T-helper 2 cell treated with Interferon-gamma antibody and Interleukin-4, amounts not matched to agents 5 μg/mL and 100 μg/mL, for 36 hours (primary cell): ENCODE measurements at regions not wholly inside any gene's neighbourhood (a gene's known extent, or its start where the extent isn't known, plus 50 kb on each side); places are given as distances from the start of the nearest gene placed in this dataset.
"Not testable (repeated sequence)": the region's sequence is repeated elsewhere in the genome, so short reads cannot be mapped to it uniquely, and the experiment has no call there.

Experiments
- DNase-seq: peaks from one replicate; pipeline ENCODE4 v3.0.0; 2021; ENCODE audit warnings: low spot score
- H3K27ac Mint-ChIP-seq: one replicate; pipeline ENCODE4 v1.8.0; 2021; ENCODE audit warnings: mild to moderate bottlenecking, mixed read lengths
- H3K27me3 Mint-ChIP-seq: one replicate; pipeline ENCODE4 v1.8.0; 2021; ENCODE audit warnings: low read depth, mixed read lengths
- H3K36me3 Mint-ChIP-seq: one replicate; pipeline ENCODE4 v1.8.0; 2021; ENCODE audit warnings: low read depth, mixed read lengths
- H3K4me1 Mint-ChIP-seq: one replicate; pipeline ENCODE4 v1.8.0; 2021; ENCODE audit warnings: low read depth, mixed read lengths
- H3K4me3 Mint-ChIP-seq: one replicate; pipeline ENCODE4 v1.8.0; 2022; ENCODE audit warnings: mild to moderate bottlenecking, moderate library complexity, mixed read lengths
- H3K9me3 Mint-ChIP-seq: one replicate; pipeline ENCODE4 v1.8.0; 2021; ENCODE audit warnings: mixed read lengths

GRCh38 chr5:136590581-136590980 lies 225.2 kb upstream of the TRPC7 start:
- no peak for DNase-seq
- H3K4me1 Mint-ChIP-seq = no peaks in the 10 kb centered on the region
- no peaks in the 10 kb centered on the region for H3K9me3 Mint-ChIP-seq
- H3K27ac Mint-ChIP-seq = no peak overlapping the region
- no peaks in the 10 kb centered on the region for H3K27me3 Mint-ChIP-seq
- H3K4me3 Mint-ChIP-seq = no peak overlapping the region
- no peaks in the 10 kb centered on the region for H3K36me3 Mint-ChIP-seq

- Mint-ChIP-seq H3K4me3 (no peak overlapping the region), H3K4me1 (no peaks in the 10 kb centered on the region), H3K27me3 (no peaks in the 10 kb centered on the region), H3K27ac (no peak overlapping the region), H3K36me3 (no peaks in the 10 kb centered on the region), H3K9me3 (no peaks in the 10 kb centered on the region)
- no peak for DNase-seq
Measured at GRCh38 chr5:136586196-136586595, 220.9 kb upstream of the TRPC7 start.

GRCh38 chr5:136584474-136584873 lies 219.1 kb upstream of the TRPC7 start:
- no peaks in the 10 kb centered on the region for H3K36me3 Mint-ChIP-seq
- H3K27ac Mint-ChIP-seq = no peak overlapping the region
- no peak overlapping the region for H3K4me3 Mint-ChIP-seq
- no peaks in the 10 kb centered on the region for H3K4me1 Mint-ChIP-seq
- no peaks in the 10 kb centered on the region for H3K27me3 Mint-ChIP-seq
- no peaks in the 10 kb centered on the region for H3K9me3 Mint-ChIP-seq
- DNase-seq = no peak

GRCh38 chr5:136579238-136579637 lies 213.9 kb upstream of the TRPC7 start:
- H3K4me1 Mint-ChIP-seq = no peaks in the 10 kb centered on the region
- H3K27me3 Mint-ChIP-seq = no peaks in the 10 kb centered on the region
- H3K9me3 Mint-ChIP-seq = no peaks in the 10 kb centered on the region
- H3K36me3 Mint-ChIP-seq = no peaks in the 10 kb centered on the region
- DNase-seq = no peak
- H3K27ac Mint-ChIP-seq = no peak overlapping the region
- no peak overlapping the region for H3K4me3 Mint-ChIP-seq

- H3K4me1 Mint-ChIP-seq, DNase-seq, H3K4me3 Mint-ChIP-seq, H3K9me3 Mint-ChIP-seq, H3K27ac Mint-ChIP-seq, H3K36me3 Mint-ChIP-seq, H3K27me3 Mint-ChIP-seq: not testable (repeated sequence)
Measured at GRCh38 chr5:136569875-136570274, 204.5 kb upstream of the TRPC7 start.

GRCh38 chr5:136565457-136565856 lies 200.1 kb upstream of the TRPC7 start:
- not testable (repeated sequence) for H3K4me3 Mint-ChIP-seq, H3K9me3 Mint-ChIP-seq, H3K4me1 Mint-ChIP-seq, H3K36me3 Mint-ChIP-seq, H3K27ac Mint-ChIP-seq, H3K27me3 Mint-ChIP-seq, DNase-seq

- not testable (repeated sequence) for H3K4me3 Mint-ChIP-seq, H3K27me3 Mint-ChIP-seq, H3K4me1 Mint-ChIP-seq, H3K36me3 Mint-ChIP-seq, H3K27ac Mint-ChIP-seq, DNase-seq, H3K9me3 Mint-ChIP-seq
Measured at GRCh38 chr5:136565050-136565449, 199.7 kb upstream of the TRPC7 start.

GRCh38 chr5:136564431-136564830 lies 199.1 kb upstream of the TRPC7 start:
- H3K4me1 Mint-ChIP-seq, DNase-seq, H3K9me3 Mint-ChIP-seq, H3K27me3 Mint-ChIP-seq, H3K4me3 Mint-ChIP-seq, H3K36me3 Mint-ChIP-seq, H3K27ac Mint-ChIP-seq: not testable (repeated sequence)

GRCh38 chr5:136563489-136563888 lies 198.1 kb upstream of the TRPC7 start:
- Mint-ChIP-seq H3K27me3 (no peaks in the 10 kb centered on the region), H3K9me3 (peaks cover 4% of the 10 kb centered on the region), H3K27ac (no peak overlapping the region), H3K4me1 (peaks cover 1% of the 10 kb centered on the region), H3K36me3 (no peaks in the 10 kb centered on the region), H3K4me3 (no peak overlapping the region)
- DNase-seq = no peak

GRCh38 chr5:136560126-136560525 lies 194.8 kb upstream of the TRPC7 start:
- Mint-ChIP-seq H3K4me3 (no peak overlapping the region), H3K27me3 (no peaks in the 10 kb centered on the region), H3K36me3 (no peaks in the 10 kb centered on the region), H3K27ac (no peak overlapping the region), H3K4me1 (peaks cover under 1% of the 10 kb centered on the region), H3K9me3 (peaks cover 7% of the 10 kb centered on the region)
- DNase-seq = no peak

- no peak for DNase-seq
- Mint-ChIP-seq H3K4me3 (no peak overlapping the region), H3K27me3 (no peaks in the 10 kb centered on the region), H3K4me1 (no peaks in the 10 kb centered on the region), H3K27ac (no peak overlapping the region), H3K9me3 (peaks cover 9% of the 10 kb centered on the region), H3K36me3 (no peaks in the 10 kb centered on the region)
Measured at GRCh38 chr5:136559651-136560050, 194.3 kb upstream of the TRPC7 start.

- H3K36me3 Mint-ChIP-seq, DNase-seq, H3K27me3 Mint-ChIP-seq, H3K27ac Mint-ChIP-seq, H3K4me1 Mint-ChIP-seq, H3K9me3 Mint-ChIP-seq, H3K4me3 Mint-ChIP-seq: not testable (repeated sequence)
Measured at GRCh38 chr5:136547096-136547495, 181.8 kb upstream of the TRPC7 start.

GRCh38 chr5:136546441-136546840 lies 181.1 kb upstream of the TRPC7 start:
- DNase-seq, H3K4me1 Mint-ChIP-seq, H3K36me3 Mint-ChIP-seq, H3K27me3 Mint-ChIP-seq, H3K27ac Mint-ChIP-seq, H3K4me3 Mint-ChIP-seq, H3K9me3 Mint-ChIP-seq: not testable (repeated sequence)

GRCh38 chr5:136545031-136545430 lies 179.7 kb upstream of the TRPC7 start:
- not testable (repeated sequence) for H3K27me3 Mint-ChIP-seq, H3K4me1 Mint-ChIP-seq, H3K27ac Mint-ChIP-seq, H3K36me3 Mint-ChIP-seq, H3K9me3 Mint-ChIP-seq, H3K4me3 Mint-ChIP-seq, DNase-seq

- no peaks in the 10 kb centered on the region for H3K9me3 Mint-ChIP-seq
- DNase-seq = no peak
- no peak overlapping the region for H3K27ac Mint-ChIP-seq
- H3K27me3 Mint-ChIP-seq = no peaks in the 10 kb centered on the region
- H3K36me3 Mint-ChIP-seq = no peaks in the 10 kb centered on the region
- H3K4me3 Mint-ChIP-seq = no peak overlapping the region
- no peaks in the 10 kb centered on the region for H3K4me1 Mint-ChIP-seq
Measured at GRCh38 chr5:136538534-136538933, 173.2 kb upstream of the TRPC7 start.

- Mint-ChIP-seq H3K9me3 (no peaks in the 10 kb centered on the region), H3K27me3 (no peaks in the 10 kb centered on the region), H3K27ac (no peak overlapping the region), H3K4me3 (no peak overlapping the region), H3K4me1 (no peaks in the 10 kb centered on the region), H3K36me3 (no peaks in the 10 kb centered on the region)
- no peak for DNase-seq
Measured at GRCh38 chr5:136529081-136529480, 163.7 kb upstream of the TRPC7 start.
